SK-N-SH (cell line): ENCODE measurements at regions not wholly inside any gene's neighbourhood (a gene's known extent, or its start where the extent isn't known, plus 50 kb on each side); places are given as distances from the start of the nearest gene placed in this dataset.

ENCODE experiments used
- EP300 ChIP-seq, 2 experiments: IDR thresholded peaks; 2 replicates each; pipeline versions ENCODE4 v1.4.0 to v1.6.1; 2012; ENCODE audit warnings: borderline replicate concordance in 1 of 2, low read depth in 1 of 2, low read length in 1 of 2
- EZH2phosphoT487 ChIP-seq: fragments of 200-600 bp; sonication (generic); IDR thresholded peaks from 2 replicates; pipeline ENCODE4 v1.6.1; 2017; ENCODE audit warnings: low read depth, mixed run types, mild to moderate bottlenecking, antibody characterized with exemption, moderate library complexity, borderline replicate concordance
- FOXJ3 ChIP-seq: sonication (generic); formaldehyde crosslinking; IDR thresholded peaks from 2 replicates; pipeline ENCODE4 v1.5.1; 2020; ENCODE audit warnings: mild to moderate bottlenecking, missing genetic modification reagents
- GABPA ChIP-seq: IDR thresholded peaks from 2 replicates; pipeline ENCODE4 v1.4.0; 2012; ENCODE audit warnings: low read depth, mild to moderate bottlenecking
- JUND ChIP-seq: IDR thresholded peaks from 2 replicates; pipeline ENCODE4 v1.4.0; 2012
- NFIC ChIP-seq: IDR thresholded peaks from 2 replicates; pipeline ENCODE4 v1.4.0; 2012; ENCODE audit warnings: borderline replicate concordance
- POLR2AphosphoS5 ChIP-seq: IDR thresholded peaks from 2 replicates; pipeline ENCODE4 v1.6.1; 2012; ENCODE audit warnings: low read depth, low read length
- SMC3 ChIP-seq: IDR thresholded peaks from 2 replicates; pipeline ENCODE4 v1.6.1; 2012; ENCODE audit warnings: low read depth, low read length, improper control_type of control experiment
- TCF12 ChIP-seq: IDR thresholded peaks from 2 replicates; pipeline ENCODE4 v1.4.0; 2012
- TF ChIP-seq, protein P1 (sequence below): fragments of 200-600 bp; sonication (generic); IDR thresholded peaks from 2 replicates; pipeline ENCODE4 v1.6.1; 2017; ENCODE audit warnings: antibody characterized with exemption, mild to moderate bottlenecking, moderate library complexity
- TF ChIP-seq, protein P2 (sequence below): fragments of 150-350 bp; IDR thresholded peaks from 2 replicates; pipeline ENCODE4 v1.6.1; 2017; ENCODE audit warnings: antibody characterized with exemption, low read length, low read depth, borderline replicate concordance
- TF ChIP-seq, protein P3 (sequence below): IDR thresholded peaks from 2 replicates; pipeline ENCODE4 v1.4.0; 2012; ENCODE audit warnings: low read depth, borderline replicate concordance
- TF ChIP-seq, protein P4 (sequence below): IDR thresholded peaks from 2 replicates; pipeline ENCODE4 v1.4.0; 2012; ENCODE audit warnings: low read depth
- TF ChIP-seq, protein P5 (sequence below): fragments of 150-350 bp; IDR thresholded peaks from 2 replicates; pipeline ENCODE4 v1.6.1; 2016; ENCODE audit warnings: mild to moderate bottlenecking, low read depth, low read length

DNA sequence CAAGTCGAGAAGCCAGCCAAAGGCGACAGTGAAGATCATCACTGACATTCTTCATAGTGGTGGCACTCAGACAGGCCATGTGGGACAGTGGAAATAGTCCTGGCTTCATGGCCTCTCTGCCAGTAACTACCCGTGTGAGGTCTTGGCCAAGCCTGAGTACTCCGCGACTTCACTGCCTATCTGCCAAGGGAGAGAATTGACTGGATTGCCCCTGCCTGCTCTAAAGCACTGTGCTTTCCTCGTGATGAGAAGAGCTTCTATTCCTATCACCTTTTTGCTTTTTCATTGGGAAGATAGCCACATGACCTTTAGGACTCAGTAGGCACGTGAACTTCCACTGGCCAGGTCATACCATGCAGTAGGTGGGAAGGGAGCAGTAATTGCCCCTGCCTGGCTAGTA is 239.3 kb downstream of the HAUS1 start:
- TF ChIP-seq, protein P1, sequence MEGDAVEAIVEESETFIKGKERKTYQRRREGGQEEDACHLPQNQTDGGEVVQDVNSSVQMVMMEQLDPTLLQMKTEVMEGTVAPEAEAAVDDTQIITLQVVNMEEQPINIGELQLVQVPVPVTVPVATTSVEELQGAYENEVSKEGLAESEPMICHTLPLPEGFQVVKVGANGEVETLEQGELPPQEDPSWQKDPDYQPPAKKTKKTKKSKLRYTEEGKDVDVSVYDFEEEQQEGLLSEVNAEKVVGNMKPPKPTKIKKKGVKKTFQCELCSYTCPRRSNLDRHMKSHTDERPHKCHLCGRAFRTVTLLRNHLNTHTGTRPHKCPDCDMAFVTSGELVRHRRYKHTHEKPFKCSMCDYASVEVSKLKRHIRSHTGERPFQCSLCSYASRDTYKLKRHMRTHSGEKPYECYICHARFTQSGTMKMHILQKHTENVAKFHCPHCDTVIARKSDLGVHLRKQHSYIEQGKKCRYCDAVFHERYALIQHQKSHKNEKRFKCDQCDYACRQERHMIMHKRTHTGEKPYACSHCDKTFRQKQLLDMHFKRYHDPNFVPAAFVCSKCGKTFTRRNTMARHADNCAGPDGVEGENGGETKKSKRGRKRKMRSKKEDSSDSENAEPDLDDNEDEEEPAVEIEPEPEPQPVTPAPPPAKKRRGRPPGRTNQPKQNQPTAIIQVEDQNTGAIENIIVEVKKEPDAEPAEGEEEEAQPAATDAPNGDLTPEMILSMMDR: no peak
- TF ChIP-seq, protein P2, sequence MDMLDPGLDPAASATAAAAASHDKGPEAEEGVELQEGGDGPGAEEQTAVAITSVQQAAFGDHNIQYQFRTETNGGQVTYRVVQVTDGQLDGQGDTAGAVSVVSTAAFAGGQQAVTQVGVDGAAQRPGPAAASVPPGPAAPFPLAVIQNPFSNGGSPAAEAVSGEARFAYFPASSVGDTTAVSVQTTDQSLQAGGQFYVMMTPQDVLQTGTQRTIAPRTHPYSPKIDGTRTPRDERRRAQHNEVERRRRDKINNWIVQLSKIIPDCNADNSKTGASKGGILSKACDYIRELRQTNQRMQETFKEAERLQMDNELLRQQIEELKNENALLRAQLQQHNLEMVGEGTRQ: no peak
- no peak for TF ChIP-seq POLR2AphosphoS5
- no peak for TF ChIP-seq EZH2phosphoT487
- TF ChIP-seq TCF12: no peak
- TF ChIP-seq JUND: no peak
- no peak for TF ChIP-seq SMC3
- TF ChIP-seq EP300 (IDR thresholded peaks at IDR 0.05; ENCODE audit: borderline replicate concordance in 1 of 2, low read depth in 1 of 2, low read length in 1 of 2): no peak
- TF ChIP-seq FOXJ3 (CRISPR knock-in tag): no peak
- TF ChIP-seq GABPA: no peak
- TF ChIP-seq, protein P3, sequence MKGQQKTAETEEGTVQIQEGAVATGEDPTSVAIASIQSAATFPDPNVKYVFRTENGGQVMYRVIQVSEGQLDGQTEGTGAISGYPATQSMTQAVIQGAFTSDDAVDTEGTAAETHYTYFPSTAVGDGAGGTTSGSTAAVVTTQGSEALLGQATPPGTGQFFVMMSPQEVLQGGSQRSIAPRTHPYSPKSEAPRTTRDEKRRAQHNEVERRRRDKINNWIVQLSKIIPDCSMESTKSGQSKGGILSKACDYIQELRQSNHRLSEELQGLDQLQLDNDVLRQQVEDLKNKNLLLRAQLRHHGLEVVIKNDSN: no peak
- TF ChIP-seq NFIC: no peak
- TF ChIP-seq, protein P4, sequence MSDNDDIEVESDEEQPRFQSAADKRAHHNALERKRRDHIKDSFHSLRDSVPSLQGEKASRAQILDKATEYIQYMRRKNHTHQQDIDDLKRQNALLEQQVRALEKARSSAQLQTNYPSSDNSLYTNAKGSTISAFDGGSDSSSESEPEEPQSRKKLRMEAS: no peak
- TF ChIP-seq, protein P5, sequence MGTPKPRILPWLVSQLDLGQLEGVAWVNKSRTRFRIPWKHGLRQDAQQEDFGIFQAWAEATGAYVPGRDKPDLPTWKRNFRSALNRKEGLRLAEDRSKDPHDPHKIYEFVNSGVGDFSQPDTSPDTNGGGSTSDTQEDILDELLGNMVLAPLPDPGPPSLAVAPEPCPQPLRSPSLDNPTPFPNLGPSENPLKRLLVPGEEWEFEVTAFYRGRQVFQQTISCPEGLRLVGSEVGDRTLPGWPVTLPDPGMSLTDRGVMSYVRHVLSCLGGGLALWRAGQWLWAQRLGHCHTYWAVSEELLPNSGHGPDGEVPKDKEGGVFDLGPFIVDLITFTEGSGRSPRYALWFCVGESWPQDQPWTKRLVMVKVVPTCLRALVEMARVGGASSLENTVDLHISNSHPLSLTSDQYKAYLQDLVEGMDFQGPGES: no peak
